Colonic mucosa (tissue), 4 donors: ENCODE measurements at regions not wholly inside any gene's neighbourhood (a gene's known extent, or its start where the extent isn't known, plus 50 kb on each side); places are given as distances from the start of the nearest gene placed in this dataset.

ENCODE experiments used
- DNase-seq: peaks from one replicate; pipeline ENCODE4 v3.0.0-alpha.2; 2020
- H3K27ac ChIP-seq: fragments of 200-600 bp; one replicate; pipeline ENCODE4 v1.8.0; 2021
- H3K27me3 ChIP-seq: fragments of 200-600 bp; one replicate; pipeline ENCODE4 v1.8.0; 2021
- H3K36me3 ChIP-seq: fragments of 200-600 bp; one replicate; pipeline ENCODE4 v1.8.0; 2021
- H3K4me1 ChIP-seq: fragments of 200-600 bp; one replicate; pipeline ENCODE4 v1.8.0; 2021; ENCODE audit warnings: mild to moderate bottlenecking
- H3K4me3 ChIP-seq: fragments of 200-600 bp; one replicate; pipeline ENCODE4 v1.8.0; 2021
- H3K9ac ChIP-seq, 2 donors: one replicate each; pipeline ENCODE4 v1.7.0; 2013; ENCODE audit warnings: control low read depth in 2 of 2, low read depth in 2 of 2, low read length in 2 of 2
- H3K9me3 ChIP-seq: fragments of 200-600 bp; one replicate; pipeline ENCODE4 v1.8.0; 2021
- CTCF ChIP-seq: fragments of 200-600 bp; IDR thresholded peaks from one replicate; pipeline ENCODE4 v1.8.0; 2022; ENCODE audit warnings: antibody characterized with exemption, mild to moderate bottlenecking
- intact Hi-C: fragments of 100-400 bp; cut with DNase I; formaldehyde crosslinking; loops from one replicate; pipeline ENCODE4 v1.14.1; 2022
- donor health status: healthy.
- donor health status: DM: no; HTN: no; CAD: no.
- donor health status: DM: no; HTN: no; CAD: no.

GRCh38 chr4:34921391-34921790 is 1322.9 kb downstream of the ARAP2 start:
- no peak for DNase-seq
- Histone ChIP-seq H3K4me1 (no peaks in the 10 kb centered on the region), H3K4me3 (no peak overlapping the region), H3K27me3 (no peaks in the 10 kb centered on the region), H3K9ac (no peak overlapping the region), H3K36me3 (no peaks in the 10 kb centered on the region), H3K9me3 (no peaks in the 10 kb centered on the region), H3K27ac (no peak overlapping the region)
- no peak for TF ChIP-seq CTCF
- intact Hi-C loops: no loop called here

- H3K27ac ChIP-seq: no peak overlapping the region
- no peaks in the 10 kb centered on the region for H3K27me3 ChIP-seq
- H3K36me3 ChIP-seq: no peaks in the 10 kb centered on the region
- H3K9ac ChIP-seq: no peak overlapping the region
- H3K9me3 ChIP-seq: no peaks in the 10 kb centered on the region
- intact Hi-C loops: no loop called here
- no peak overlapping the region for H3K4me3 ChIP-seq
- DNase-seq: no peak
- TF ChIP-seq CTCF: no peak
- H3K4me1 ChIP-seq: no peaks in the 10 kb centered on the region
These were observed 1322.0 kb downstream of the ARAP2 start for GRCh38 chr4:34922325-34922724.

- no peak for DNase-seq
- no peak overlapping the region for H3K4me3 ChIP-seq
- H3K9me3 ChIP-seq: no peaks in the 10 kb centered on the region
- H3K4me1 ChIP-seq: no peaks in the 10 kb centered on the region
- no peak overlapping the region for H3K9ac ChIP-seq
- no peak for TF ChIP-seq CTCF
- intact Hi-C loops: no loop called here
- no peaks in the 10 kb centered on the region for H3K27me3 ChIP-seq
- H3K27ac ChIP-seq: no peak overlapping the region
- H3K36me3 ChIP-seq: no peaks in the 10 kb centered on the region
These were observed 1311.7 kb downstream of the ARAP2 start for GRCh38 chr4:34932591-34932990.

- no peak for TF ChIP-seq CTCF
- intact Hi-C loops: no loop called here
- H3K9ac ChIP-seq: no peak overlapping the region
These were observed 1308.6 kb downstream of the ARAP2 start for GRCh38 chr4:34935739-34936138.

GRCh38 chr4:34939073-34939472 is 1305.2 kb downstream of the ARAP2 start:
- Histone ChIP-seq H3K4me1 (no peaks in the 10 kb centered on the region), H3K27me3 (no peaks in the 10 kb centered on the region), H3K4me3 (no peak overlapping the region), H3K9me3 (no peaks in the 10 kb centered on the region), H3K36me3 (no peaks in the 10 kb centered on the region), H3K27ac (no peak overlapping the region), H3K9ac (no peak overlapping the region)
- intact Hi-C loops: no loop called here
- TF ChIP-seq CTCF: no peak
- DNase-seq: no peak

More at GRCh38 chr4:34935739-34936138, 1308.6 kb downstream of the ARAP2 start:
- Histone ChIP-seq H3K4me3 (no peak overlapping the region), H3K36me3 (no peaks in the 10 kb centered on the region), H3K9me3 (no peaks in the 10 kb centered on the region), H3K27ac (no peak overlapping the region), H3K4me1 (no peaks in the 10 kb centered on the region), H3K27me3 (no peaks in the 10 kb centered on the region)
- DNase-seq: no peak
